Endothelial cell of umbilical vein (primary cell): ENCODE measurements at regions not wholly inside any gene's neighbourhood (a gene's known extent, or its start where the extent isn't known, plus 50 kb on each side); places are given as distances from the start of the nearest gene placed in this dataset.

ENCODE experiments used
- BruUV-seq: library from RNA; stranded (reverse); fragments of 400-500 nt; replicated peaks from 2 replicates; lab custom pipeline; 2021; lab: Mats Ljungman, UMichigan
- CTCF ChIA-PET: fragments of 300-600, 350-600 bp; sonication (Branson Sonifier 250); formaldehyde crosslinking; loops from one replicate; lab custom pipeline; 2021; ENCODE audit warnings: antibody characterized with exemption, inconsistent platforms; lab: Charles Lee
- POLR2A ChIA-PET: fragments of 300-600, 350-600 bp; sonication (Branson Sonifier 250); formaldehyde crosslinking; loops from one replicate; lab custom pipeline; 2021; ENCODE audit warnings: antibody characterized with exemption, inconsistent platforms; lab: Charles Lee
- DNase-seq: peaks from one replicate; pipeline ENCODE4 v3.0.0-alpha.2; 2011; ENCODE audit warnings: low read depth, low spot score
- FAIRE-seq: peaks from 2 replicates; lab custom pipeline; 2011; peaks lifted over from hg19 to GRCh38; lab: Jason Lieb, UNC
- H2AFZ ChIP-seq: 2 replicates; pipeline ENCODE4 v1.6.0; 2012; ENCODE audit warnings: low read depth, low read length, control low read depth, inconsistent platforms
- H3K27ac ChIP-seq: 2 replicates; pipeline ENCODE4 v1.5.1; 2011; ENCODE audit warnings: low read depth, mild to moderate bottlenecking, control low read depth, low read length, moderate library complexity; ENCODE audit not compliant: insufficient read depth
- H3K27me3 ChIP-seq, 2 experiments: 2 replicates each; pipeline versions ENCODE4 v1.6.0 to v1.6.1; 2011; ENCODE audit warnings: low read length in 2 of 2, mixed read lengths in 1 of 2; ENCODE audit not compliant: control insufficient read depth in 2 of 2, insufficient read depth in 2 of 2
- H3K36me3 ChIP-seq, 2 experiments: 2 replicates in 1 of 2; 3 replicates in 1 of 2; pipeline ENCODE4 v1.5.1; 2011; ENCODE audit warnings: low read length in 2 of 2, mild to moderate bottlenecking in 1 of 2, moderate library complexity in 1 of 2; ENCODE audit not compliant: control insufficient read depth in 2 of 2, insufficient read depth in 2 of 2; ENCODE audit errors: extremely low read depth in 1 of 2
- H3K4me1 ChIP-seq: 3 replicates; pipeline ENCODE4 v1.5.1; 2011; ENCODE audit warnings: mild to moderate bottlenecking, low read length; ENCODE audit not compliant: control insufficient read depth, insufficient read depth; ENCODE audit errors: extremely low read depth
- H3K4me2 ChIP-seq: 2 replicates; pipeline ENCODE4 v1.6.1; 2011; ENCODE audit warnings: low read length, control low read depth, mixed read lengths; ENCODE audit not compliant: insufficient read depth
- H3K4me3 ChIP-seq, 3 experiments: fragments of 200-600 bp in 1 of 3; sonication (generic), shearing (Covaris generic) in 1 of 3; replicated peaks in 1 of 3; 2 replicates each; pipeline ENCODE4 v1.5.1; 2011 to 2016; ENCODE audit warnings: control low read depth in 3 of 3, low read length in 3 of 3, mild to moderate bottlenecking in 2 of 3, inconsistent platforms in 1 of 3, low read depth in 1 of 3, moderate library complexity in 1 of 3; ENCODE audit not compliant: insufficient read depth in 1 of 3
- H3K79me2 ChIP-seq: 2 replicates; pipeline ENCODE4 v1.6.0; 2012; ENCODE audit warnings: low read length, inconsistent platforms; ENCODE audit not compliant: control insufficient read depth, insufficient read depth
- H3K9ac ChIP-seq: replicated peaks from 2 replicates; pipeline ENCODE3; 2011; ENCODE audit warnings: low read length, control low read depth; ENCODE audit not compliant: insufficient read depth; ENCODE audit errors: extremely low read depth
- H3K9me1 ChIP-seq: replicated peaks from 3 replicates; pipeline ENCODE4 v1.6.0; 2011; ENCODE audit warnings: mild to moderate bottlenecking, low read length; ENCODE audit not compliant: control insufficient read depth, insufficient read depth; ENCODE audit errors: extremely low read depth
- H3K9me3 ChIP-seq: replicated peaks from 2 replicates; pipeline ENCODE4 v1.5.1; 2012; ENCODE audit warnings: low read length, inconsistent platforms; ENCODE audit not compliant: control insufficient read depth, insufficient read depth
- H4K20me1 ChIP-seq: replicated peaks from 2 replicates; pipeline ENCODE3; 2011; ENCODE audit warnings: mild to moderate bottlenecking, low read length; ENCODE audit not compliant: control insufficient read depth, insufficient read depth; ENCODE audit errors: extremely low read depth
- EZH2 ChIP-seq: IDR thresholded peaks from 2 replicates; pipeline ENCODE4 v1.6.1; 2012; ENCODE audit warnings: borderline replicate concordance, low read depth, mild to moderate bottlenecking, moderate library complexity, low read length, inconsistent platforms; ENCODE audit not compliant: severe bottlenecking
- FOS ChIP-seq: IDR thresholded peaks from 2 replicates; pipeline ENCODE4 v1.6.1; 2011; ENCODE audit warnings: mild to moderate bottlenecking, low read length, moderate library complexity, borderline replicate concordance; ENCODE audit not compliant: insufficient read depth
- GATA2 ChIP-seq: IDR thresholded peaks from 2 replicates; pipeline ENCODE4 v1.7.0; 2011; ENCODE audit warnings: low read depth, mild to moderate bottlenecking, moderate library complexity, mixed read lengths, low read length; ENCODE audit not compliant: insufficient read length, insufficient read depth
- JUN ChIP-seq: IDR thresholded peaks from 2 replicates; pipeline ENCODE4 v1.6.1; 2011; ENCODE audit warnings: borderline replicate concordance, low read depth; ENCODE audit not compliant: insufficient read length, insufficient read depth
- MYC ChIP-seq: IDR thresholded peaks from one replicate; pipeline ENCODE4 v1.6.1; 2011; ENCODE audit warnings: mild to moderate bottlenecking, low read depth, low read length
- POLR2A ChIP-seq: IDR thresholded peaks from 2 replicates; pipeline ENCODE4 v1.6.1; 2012; ENCODE audit warnings: low read depth, mild to moderate bottlenecking, control low read depth, low read length
- POLR2AphosphoS5 ChIP-seq: IDR thresholded peaks from 2 replicates; pipeline ENCODE4 v1.6.1; 2012; ENCODE audit warnings: low read depth, mild to moderate bottlenecking, control low read depth, low read length, moderate library complexity; ENCODE audit not compliant: insufficient read depth
- dilution Hi-C: fragments of 300-500 bp; cut with MboI; formaldehyde crosslinking; loops from one replicate; pipeline ENCODE4 v1.15.0; 2019; ENCODE audit warnings: low sequenced_read_pairs; ENCODE audit not compliant: extremely low pct_ligation_motif_present
- intact Hi-C: fragments of 100-400 bp; cut with micrococcal nuclease; formaldehyde crosslinking; loops from one replicate; pipeline ENCODE4 v1.10.0; 2022
- TF ChIP-seq, protein P1 (sequence below), 2 donors: IDR thresholded peaks; 1 replicate in 1 of 2; 2 replicates in 1 of 2; pipeline ENCODE4 v1.5.1; 2011; ENCODE audit warnings: low read length in 2 of 2, mild to moderate bottlenecking in 2 of 2, moderate library complexity in 2 of 2, control low read depth in 1 of 2, inconsistent platforms in 1 of 2, low read depth in 1 of 2; ENCODE audit not compliant: insufficient read depth in 1 of 2; ENCODE audit errors: extremely low read depth in 1 of 2
- TF ChIP-seq, protein P2 (sequence below): IDR thresholded peaks from 2 replicates; pipeline ENCODE4 v1.6.1; 2011; ENCODE audit not compliant: insufficient read depth, insufficient read length

DNA sequence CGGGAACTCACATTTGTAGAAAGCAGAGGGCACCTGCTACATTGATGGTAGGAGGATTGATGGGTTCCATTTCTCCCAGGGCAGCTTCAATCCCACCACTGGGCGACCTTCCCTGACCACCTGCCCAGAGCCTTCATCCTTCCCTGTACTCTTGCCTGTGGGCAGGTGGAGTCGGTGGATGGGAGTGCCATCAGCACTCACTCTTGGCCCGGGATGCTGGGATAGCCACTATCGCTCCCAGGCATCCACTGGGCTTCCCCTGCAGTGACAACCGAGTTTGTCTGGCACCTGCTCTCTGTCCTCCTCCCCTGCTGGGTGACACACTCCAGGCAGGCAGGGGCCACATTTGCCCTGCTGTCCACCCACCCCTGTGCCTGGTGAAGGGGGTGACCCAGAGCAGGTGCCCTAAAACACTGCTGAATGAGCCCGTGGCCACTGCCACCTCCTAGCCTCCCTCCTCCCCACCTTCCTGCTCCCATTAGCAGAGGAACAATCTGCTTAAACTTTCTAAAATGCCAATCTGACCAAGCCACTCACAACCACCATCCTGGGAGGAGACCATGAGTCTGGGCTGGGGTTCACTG is 604.7 kb downstream of the TBC1D22A start:
- H3K4me1 ChIP-seq = no peaks in the 10 kb centered on the region
- H2AFZ ChIP-seq = no peak overlapping the region
- H3K9me3 ChIP-seq = no peaks in the 10 kb centered on the region
- H3K4me2 ChIP-seq = no peak overlapping the region
- H3K36me3 ChIP-seq = no peaks in the 10 kb centered on the region
- TF ChIP-seq, protein P1, sequence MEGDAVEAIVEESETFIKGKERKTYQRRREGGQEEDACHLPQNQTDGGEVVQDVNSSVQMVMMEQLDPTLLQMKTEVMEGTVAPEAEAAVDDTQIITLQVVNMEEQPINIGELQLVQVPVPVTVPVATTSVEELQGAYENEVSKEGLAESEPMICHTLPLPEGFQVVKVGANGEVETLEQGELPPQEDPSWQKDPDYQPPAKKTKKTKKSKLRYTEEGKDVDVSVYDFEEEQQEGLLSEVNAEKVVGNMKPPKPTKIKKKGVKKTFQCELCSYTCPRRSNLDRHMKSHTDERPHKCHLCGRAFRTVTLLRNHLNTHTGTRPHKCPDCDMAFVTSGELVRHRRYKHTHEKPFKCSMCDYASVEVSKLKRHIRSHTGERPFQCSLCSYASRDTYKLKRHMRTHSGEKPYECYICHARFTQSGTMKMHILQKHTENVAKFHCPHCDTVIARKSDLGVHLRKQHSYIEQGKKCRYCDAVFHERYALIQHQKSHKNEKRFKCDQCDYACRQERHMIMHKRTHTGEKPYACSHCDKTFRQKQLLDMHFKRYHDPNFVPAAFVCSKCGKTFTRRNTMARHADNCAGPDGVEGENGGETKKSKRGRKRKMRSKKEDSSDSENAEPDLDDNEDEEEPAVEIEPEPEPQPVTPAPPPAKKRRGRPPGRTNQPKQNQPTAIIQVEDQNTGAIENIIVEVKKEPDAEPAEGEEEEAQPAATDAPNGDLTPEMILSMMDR (IDR thresholded peaks at IDR 0.05; ENCODE audit: extremely low read depth in 1 of 2, insufficient read depth in 1 of 2, low read depth in 1 of 2, low read length in 2 of 2) = no peak
- TF ChIP-seq MYC (no peak), GATA2 (no peak)
- no peak for DNase-seq
- no peak for FAIRE-seq
- H3K27ac ChIP-seq = no peak overlapping the region
- ChIA-PET CTCF (no interaction called here), POLR2A (no interaction called here)
- no peaks in the 10 kb centered on the region for H4K20me1 ChIP-seq
- dilution Hi-C loops = no loop called here
- no peak overlapping the region for H3K9ac ChIP-seq
- H3K4me3 ChIP-seq = no peak overlapping the region
- intact Hi-C loops = no loop called here
- BruUV-seq = no TSS peak
- no peaks in the 10 kb centered on the region for H3K27me3 ChIP-seq
- H3K9me1 ChIP-seq = no peaks in the 10 kb centered on the region
- no peaks in the 10 kb centered on the region for H3K79me2 ChIP-seq

DNA sequence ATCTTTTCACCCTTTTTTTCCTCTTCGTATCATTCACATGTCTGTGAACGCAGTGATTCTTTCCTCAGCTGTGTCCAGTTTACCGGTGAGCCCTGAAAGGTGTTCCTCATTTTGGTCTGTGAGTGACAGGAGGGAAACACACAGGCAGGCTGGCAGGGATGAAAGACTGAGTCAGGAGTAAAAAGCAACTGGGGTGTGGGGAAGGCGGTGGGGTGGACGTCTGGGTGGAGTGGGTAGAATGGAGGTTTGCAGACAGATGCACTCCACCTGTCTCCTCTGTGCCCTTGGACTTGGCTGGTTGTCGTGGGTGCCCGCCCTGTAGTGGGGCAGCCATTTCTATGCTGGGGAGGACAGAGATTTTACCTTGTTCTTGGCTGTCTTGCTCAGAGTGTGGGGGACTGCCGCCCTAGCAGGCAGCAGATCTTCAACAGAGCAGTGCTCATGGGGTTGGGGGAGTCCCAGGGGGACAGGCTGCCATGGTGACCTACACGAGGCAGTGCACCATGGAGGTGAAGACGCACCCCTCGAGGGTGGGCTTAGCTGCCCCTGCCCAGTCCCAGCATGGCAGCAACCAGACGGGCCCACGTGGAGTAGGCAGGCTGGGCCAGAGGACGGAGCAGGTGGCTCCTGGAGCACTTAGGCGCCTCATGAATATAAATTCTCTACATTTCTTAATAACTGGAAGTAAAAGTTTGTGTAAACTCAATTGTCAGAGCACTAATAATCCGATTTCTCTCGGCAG is 603.7 kb downstream of the TBC1D22A start:
- no peak overlapping the region for H2AFZ ChIP-seq
- H3K4me1 ChIP-seq = no peaks in the 10 kb centered on the region
- H3K9ac ChIP-seq = no peak overlapping the region
- H3K27ac ChIP-seq = no peak overlapping the region
- no peak for FAIRE-seq
- TF ChIP-seq MYC (no peak), FOS (no peak), JUN (no peak), GATA2 (no peak), POLR2AphosphoS5 (no peak), POLR2A (no peak), EZH2 (no peak)
- TF ChIP-seq, protein P2, sequence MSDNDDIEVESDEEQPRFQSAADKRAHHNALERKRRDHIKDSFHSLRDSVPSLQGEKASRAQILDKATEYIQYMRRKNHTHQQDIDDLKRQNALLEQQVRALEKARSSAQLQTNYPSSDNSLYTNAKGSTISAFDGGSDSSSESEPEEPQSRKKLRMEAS = no peak
- TF ChIP-seq, protein P1 (IDR thresholded peaks at IDR 0.05; ENCODE audit: extremely low read depth in 1 of 2, insufficient read depth in 1 of 2, low read depth in 1 of 2, low read length in 2 of 2) = no peak
- H3K27me3 ChIP-seq = no peaks in the 10 kb centered on the region
- ChIA-PET POLR2A (no interaction called here), CTCF (no interaction called here)
- no TSS peak for BruUV-seq
- dilution Hi-C loops (no loop called here), intact Hi-C loops (no loop called here)
- DNase-seq = no peak
- no peaks in the 10 kb centered on the region for H3K9me3 ChIP-seq
- H3K4me3 ChIP-seq = no peak overlapping the region
- H3K4me2 ChIP-seq = no peak overlapping the region
- H3K9me1 ChIP-seq = no peaks in the 10 kb centered on the region
- no peaks in the 10 kb centered on the region for H4K20me1 ChIP-seq
- no peaks in the 10 kb centered on the region for H3K79me2 ChIP-seq
- no peaks in the 10 kb centered on the region for H3K36me3 ChIP-seq
